NCI-H748 (cell line): ENCODE measurements at regions not wholly inside any gene's neighbourhood (a gene's known extent, or its start where the extent isn't known, plus 50 kb on each side); places are given as distances from the start of the nearest gene placed in this dataset.
A peak's percentile ranks its signal among the peaks of the same experiment; 100 is the strongest.

Experiments
- DNase-seq: peaks from one replicate; lab custom pipeline; 2025; ENCODE audit not compliant: unreplicated experiment; lab: John Stamatoyannopoulos, UW

- DNase-seq, result no peak
These were observed 315.1 kb upstream of the CLINT1 start for GRCh38 chr5:158174026-158174425.

- DNase-seq, result no peak
These were observed 313.1 kb upstream of the CLINT1 start for GRCh38 chr5:158172005-158172404.

- DNase-seq, result no peak
These were observed 311.6 kb upstream of the CLINT1 start for GRCh38 chr5:158170534-158170933.

- DNase-seq, result no peak
These were observed 311.1 kb upstream of the CLINT1 start for GRCh38 chr5:158170060-158170459.

- DNase-seq, result no peak
These were observed 307.5 kb upstream of the CLINT1 start for GRCh38 chr5:158166424-158166823.

GRCh38 chr5:158165647-158166046 is 306.7 kb upstream of the CLINT1 start:
- no peak for DNase-seq

GRCh38 chr5:158164296-158165047 is 305.5 kb upstream of the CLINT1 start:
- DNase-seq, result peak; percentile 9

- no peak for DNase-seq
These were observed 304.7 kb upstream of the CLINT1 start for GRCh38 chr5:158163451-158164295.

GRCh38 chr5:158162479-158163034 is 303.6 kb upstream of the CLINT1 start:
- DNase-seq, result peak; percentile 64

- DNase-seq, result no peak
These were observed 303.1 kb upstream of the CLINT1 start for GRCh38 chr5:158162026-158162425.

GRCh38 chr5:158159621-158160020 is 300.7 kb upstream of the CLINT1 start:
- DNase-seq, result no peak

GRCh38 chr5:158155811-158156505 is 297.0 kb upstream of the CLINT1 start:
- no peak for DNase-seq

GRCh38 chr5:158155067-158155466 is 296.1 kb upstream of the CLINT1 start:
- DNase-seq, result no peak

GRCh38 chr5:158154226-158155005 is 295.5 kb upstream of the CLINT1 start:
- no peak for DNase-seq

- no peak for DNase-seq
These were observed 294.6 kb upstream of the CLINT1 start for GRCh38 chr5:158153508-158153907.

GRCh38 chr5:158152136-158152535 is 293.2 kb upstream of the CLINT1 start:
- no peak for DNase-seq

GRCh38 chr5:158147227-158147626 is 288.3 kb upstream of the CLINT1 start:
- no peak for DNase-seq

GRCh38 chr5:158145827-158146226 is 286.9 kb upstream of the CLINT1 start:
- no peak for DNase-seq

GRCh38 chr5:158143081-158143480 is 284.1 kb upstream of the CLINT1 start:
- DNase-seq, result no peak

GRCh38 chr5:158142156-158142555 is 283.2 kb upstream of the CLINT1 start:
- DNase-seq, result no peak
